Esophagus muscularis mucosa (tissue), 4 donors: ENCODE measurements at regions not wholly inside any gene's neighbourhood (a gene's known extent, or its start where the extent isn't known, plus 50 kb on each side); places are given as distances from the start of the nearest gene placed in this dataset.

ENCODE experiments used
- CTCF ChIP-seq, 3 experiments: fragments of 200-600 bp in 2 of 3; fragments of 450-650 bp in 1 of 3; sonication (generic) in 2 of 3; IDR thresholded peaks; one replicate each; pipeline ENCODE4 v1.5.1; 2017 to 2019; ENCODE audit warnings: antibody characterized with exemption in 3 of 3, mild to moderate bottlenecking in 2 of 3, moderate library complexity in 1 of 3
- EP300 ChIP-seq: sonication (generic); formaldehyde crosslinking; IDR thresholded peaks from one replicate; pipeline ENCODE4 v1.6.1; 2017; ENCODE audit warnings: antibody characterized with exemption
- POLR2A ChIP-seq: fragments of 450-650 bp; IDR thresholded peaks from one replicate; pipeline ENCODE4 v1.6.1; 2017; ENCODE audit warnings: antibody characterized with exemption, moderate library complexity, mild to moderate bottlenecking, low read depth
- POLR2AphosphoS5 ChIP-seq, 2 donors: sonication (generic); formaldehyde crosslinking; IDR thresholded peaks; one replicate each; pipeline ENCODE4 v1.6.1; 2017; ENCODE audit warnings: antibody characterized with exemption in 2 of 2

GRCh38 chr4:11730545-11730944, 301.9 kb upstream of the HS3ST1 start:
- TF ChIP-seq POLR2A (no peak), POLR2AphosphoS5 (IDR thresholded peaks at IDR 0.05) (no peak), CTCF (IDR thresholded peaks at IDR 0.05) (no peak), EP300 (no peak)
